Thyroid gland (tissue), 4 donors: ENCODE measurements at regions not wholly inside any gene's neighbourhood (a gene's known extent, or its start where the extent isn't known, plus 50 kb on each side); places are given as distances from the start of the nearest gene placed in this dataset.
"Not testable (repeated sequence)": the region's sequence is repeated elsewhere in the genome, so short reads cannot be mapped to it uniquely, and the experiment has no call there.

Source experiments
- DNase-seq, 2 donors: peaks; one replicate each; pipeline ENCODE4 v3.0.0-alpha.2; 2019
- H3K27ac ChIP-seq, 3 donors: fragments of 200-600 bp; sonication (generic); 1 replicate in 2 of 3; 2 replicates in 1 of 3; pipeline ENCODE4 v1.5.1; 2016 to 2019; ENCODE audit warnings: mild to moderate bottlenecking in 1 of 3, moderate library complexity in 1 of 3
- H3K27me3 ChIP-seq: fragments of 200-600 bp; sonication (generic); one replicate; pipeline ENCODE4 v1.5.1; 2019
- H3K36me3 ChIP-seq, 2 donors: fragments of 200-600 bp; sonication (generic); one replicate each; pipeline ENCODE4 v1.5.1; 2016 to 2019
- H3K4me1 ChIP-seq, 2 donors: fragments of 200-600 bp; sonication (generic); one replicate each; pipeline ENCODE4 v1.5.1; 2017 to 2019
- H3K4me3 ChIP-seq, 3 donors: fragments of 200-600 bp; sonication (generic); replicated peaks in 1 of 3; 1 replicate in 2 of 3; 2 replicates in 1 of 3; pipeline ENCODE4 v1.5.1; 2016; ENCODE audit warnings: mild to moderate bottlenecking in 1 of 3
- H3K9me3 ChIP-seq: fragments of 200-600 bp; sonication (generic); one replicate; pipeline ENCODE4 v1.5.1; 2017
- POLR2A ChIP-seq, 2 donors: fragments of 450-650 bp; IDR thresholded peaks; one replicate each; pipeline ENCODE4 v1.6.1; 2017; ENCODE audit warnings: antibody characterized with exemption in 2 of 2, mild to moderate bottlenecking in 2 of 2, moderate library complexity in 1 of 2
- WGBS, 2 donors: methylation state at CpG; one replicate each; pipeline ENCODE4 v1.1.5; 2017; 5-methylcytosine and 5-hydroxymethylcytosine counted together
- intact Hi-C: fragments of 100-400 bp; cut with DNase I; formaldehyde crosslinking; loops from one replicate; pipeline ENCODE4 v1.15.1; 2023
- TF ChIP-seq, protein P1 (sequence below), 6 experiments: fragments of 200-600 bp in 3 of 6; fragments of 450-650 bp in 3 of 6; sonication (generic) in 3 of 6; IDR thresholded peaks; one replicate each; pipeline ENCODE4 v1.5.1; 2016 to 2019; ENCODE audit warnings: antibody characterized with exemption in 6 of 6, mild to moderate bottlenecking in 2 of 6, inconsistent platforms in 1 of 6, moderate library complexity in 1 of 6

GRCh38 chr6:141464896-141465295 lies 667.8 kb upstream of the GJE1 start:
- no peak for TF ChIP-seq POLR2A (IDR thresholded peaks at IDR 0.05)
- TF ChIP-seq, protein P1, sequence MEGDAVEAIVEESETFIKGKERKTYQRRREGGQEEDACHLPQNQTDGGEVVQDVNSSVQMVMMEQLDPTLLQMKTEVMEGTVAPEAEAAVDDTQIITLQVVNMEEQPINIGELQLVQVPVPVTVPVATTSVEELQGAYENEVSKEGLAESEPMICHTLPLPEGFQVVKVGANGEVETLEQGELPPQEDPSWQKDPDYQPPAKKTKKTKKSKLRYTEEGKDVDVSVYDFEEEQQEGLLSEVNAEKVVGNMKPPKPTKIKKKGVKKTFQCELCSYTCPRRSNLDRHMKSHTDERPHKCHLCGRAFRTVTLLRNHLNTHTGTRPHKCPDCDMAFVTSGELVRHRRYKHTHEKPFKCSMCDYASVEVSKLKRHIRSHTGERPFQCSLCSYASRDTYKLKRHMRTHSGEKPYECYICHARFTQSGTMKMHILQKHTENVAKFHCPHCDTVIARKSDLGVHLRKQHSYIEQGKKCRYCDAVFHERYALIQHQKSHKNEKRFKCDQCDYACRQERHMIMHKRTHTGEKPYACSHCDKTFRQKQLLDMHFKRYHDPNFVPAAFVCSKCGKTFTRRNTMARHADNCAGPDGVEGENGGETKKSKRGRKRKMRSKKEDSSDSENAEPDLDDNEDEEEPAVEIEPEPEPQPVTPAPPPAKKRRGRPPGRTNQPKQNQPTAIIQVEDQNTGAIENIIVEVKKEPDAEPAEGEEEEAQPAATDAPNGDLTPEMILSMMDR (IDR thresholded peaks at IDR 0.05) = no peak
- Histone ChIP-seq H3K4me1 (peaks cover 6 to 7% of the 10 kb centered on the region in 2 donors), H3K27me3 (no peaks in the 10 kb centered on the region), H3K4me3 (no peak overlapping the region), H3K9me3 (no peaks in the 10 kb centered on the region), H3K36me3 (no peaks in the 10 kb centered on the region), H3K27ac (no peak overlapping the region)
- intact Hi-C loops = no loop called here
- WGBS, 2 donors = 87 to 91% methylated on average over 2 of the region's 2 CpGs
- DNase-seq = no peak

GRCh38 chr6:141464490-141464889 lies 668.2 kb upstream of the GJE1 start:
- intact Hi-C loops = no loop called here
- no peak overlapping the region for H3K27ac ChIP-seq
- no peak overlapping the region for H3K4me3 ChIP-seq
- no peaks in the 10 kb centered on the region for H3K27me3 ChIP-seq
- TF ChIP-seq, protein P1 (IDR thresholded peaks at IDR 0.05) = no peak
- no peak for TF ChIP-seq POLR2A (IDR thresholded peaks at IDR 0.05)
- WGBS, 2 donors = 31 to 52% methylated on average over 2 of the region's 2 CpGs
- no peaks in the 10 kb centered on the region for H3K36me3 ChIP-seq
- peaks cover 6 to 7% of the 10 kb centered on the region in 2 donors for H3K4me1 ChIP-seq
- no peaks in the 10 kb centered on the region for H3K9me3 ChIP-seq
- DNase-seq = no peak

DNA sequence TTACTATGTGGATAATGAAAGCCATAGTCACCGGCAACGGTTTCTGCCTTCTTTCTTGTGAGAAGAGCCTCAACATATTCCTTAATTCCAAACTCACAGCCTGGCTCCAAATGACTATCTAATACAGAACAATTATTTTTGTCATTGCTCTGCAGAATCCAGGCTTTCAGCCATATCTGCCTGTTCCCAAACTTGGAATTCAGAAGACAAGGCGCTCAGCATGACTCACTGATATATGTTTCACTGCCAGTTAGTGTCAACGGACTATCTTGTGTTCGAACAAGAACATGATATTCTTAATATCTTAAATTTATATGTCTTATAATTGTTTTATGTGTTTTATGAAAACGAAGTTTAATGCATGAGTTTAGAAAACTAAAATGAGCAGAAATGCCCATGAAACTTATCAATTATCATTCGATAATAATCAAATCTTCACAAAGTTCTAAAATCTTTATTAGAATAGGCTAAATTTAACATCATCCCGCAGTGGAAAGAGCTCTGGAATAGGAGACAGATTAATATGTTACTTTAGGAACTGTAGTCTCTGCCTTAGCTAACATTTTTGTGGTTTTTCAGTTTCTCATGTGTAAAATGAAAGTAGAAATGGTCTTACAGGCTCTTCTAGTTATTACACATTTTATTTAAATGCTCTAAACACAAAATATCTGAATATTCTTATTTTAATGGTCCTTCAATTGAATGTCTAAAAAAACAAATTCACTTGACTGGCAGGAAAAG lies 669.3 kb upstream of the GJE1 start:
- no peak for TF ChIP-seq POLR2A (IDR thresholded peaks at IDR 0.05)
- TF ChIP-seq, protein P1 (IDR thresholded peaks at IDR 0.05) = no peak
- H3K27me3 ChIP-seq = no peaks in the 10 kb centered on the region
- H3K4me1 ChIP-seq = peaks cover 6 to 7% of the 10 kb centered on the region in 2 donors
- H3K27ac ChIP-seq = no peak overlapping the region
- no peaks in the 10 kb centered on the region for H3K9me3 ChIP-seq
- H3K4me3 ChIP-seq = no peak overlapping the region
- no peaks in the 10 kb centered on the region for H3K36me3 ChIP-seq
- DNase-seq = no peak
- WGBS, 2 donors = 76 to 85% methylated on average over 8 of the region's 8 CpGs
- intact Hi-C loops = no loop called here

- H3K9me3 ChIP-seq = no peaks in the 10 kb centered on the region
- H3K27ac ChIP-seq = no peak overlapping the region
- no peaks in the 10 kb centered on the region for H3K27me3 ChIP-seq
- peaks cover 6 to 7% of the 10 kb centered on the region in 2 donors for H3K4me1 ChIP-seq
- no peak for DNase-seq
- WGBS, 2 donors = 89% methylated on average over 1 of the region's 1 CpG
- H3K36me3 ChIP-seq = no peaks in the 10 kb centered on the region
- H3K4me3 ChIP-seq = no peak overlapping the region
- intact Hi-C loops = no loop called here
- TF ChIP-seq, protein P1 (IDR thresholded peaks at IDR 0.05) = no peak
- no peak for TF ChIP-seq POLR2A (IDR thresholded peaks at IDR 0.05)
Observed at GRCh38 chr6:141460743-141461484, 671.8 kb upstream of the GJE1 start.

- H3K27me3 ChIP-seq, DNase-seq, H3K4me1 ChIP-seq, H3K36me3 ChIP-seq, H3K27ac ChIP-seq, H3K4me3 ChIP-seq, intact Hi-C loops, H3K9me3 ChIP-seq: not testable (repeated sequence)
- WGBS, 2 donors = 71 to 82% methylated on average over 5 of the region's 5 CpGs
Observed at GRCh38 chr6:141460245-141460644, 672.5 kb upstream of the GJE1 start.

DNA sequence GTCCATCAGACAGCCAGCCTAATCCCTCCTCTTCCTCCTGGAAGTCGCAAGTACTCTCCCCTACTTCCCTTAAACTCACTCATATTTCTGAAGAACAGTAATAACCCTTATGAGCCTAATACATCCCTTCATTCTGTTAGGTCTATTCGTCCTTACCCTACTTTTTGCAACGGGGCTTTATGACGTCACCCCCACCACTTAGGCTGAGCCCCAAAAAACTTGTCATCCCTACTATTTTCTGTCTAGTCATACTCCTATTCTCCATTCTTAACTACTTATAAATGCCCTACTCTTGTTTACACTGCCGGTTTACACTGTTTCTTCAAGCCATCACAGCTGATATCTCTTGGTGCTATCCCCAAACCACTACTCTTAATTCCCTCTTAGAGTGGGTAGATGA lies 674.7 kb upstream of the GJE1 start:
- H3K9me3 ChIP-seq, intact Hi-C loops, DNase-seq, H3K4me3 ChIP-seq, H3K27ac ChIP-seq, H3K27me3 ChIP-seq, H3K4me1 ChIP-seq, H3K36me3 ChIP-seq: not testable (repeated sequence)
- 96% methylated on average over 5 of the region's 5 CpGs for WGBS, 2 donors
